Jurkat, Clone E6-1 (cell line): ENCODE measurements at regions not wholly inside any gene's neighbourhood (a gene's known extent, or its start where the extent isn't known, plus 50 kb on each side); places are given as distances from the start of the nearest gene placed in this dataset.

ENCODE experiments used
- DNase-seq: peaks from one replicate; pipeline ENCODE4 v3.0.0-alpha.2; 2011; ENCODE audit warnings: low read depth, low spot score
- H3K4me3 ChIP-seq: 2 replicates; pipeline ENCODE4 v1.5.1; 2011; ENCODE audit warnings: mild to moderate bottlenecking, low read length, control low read depth, moderate library complexity

DNA sequence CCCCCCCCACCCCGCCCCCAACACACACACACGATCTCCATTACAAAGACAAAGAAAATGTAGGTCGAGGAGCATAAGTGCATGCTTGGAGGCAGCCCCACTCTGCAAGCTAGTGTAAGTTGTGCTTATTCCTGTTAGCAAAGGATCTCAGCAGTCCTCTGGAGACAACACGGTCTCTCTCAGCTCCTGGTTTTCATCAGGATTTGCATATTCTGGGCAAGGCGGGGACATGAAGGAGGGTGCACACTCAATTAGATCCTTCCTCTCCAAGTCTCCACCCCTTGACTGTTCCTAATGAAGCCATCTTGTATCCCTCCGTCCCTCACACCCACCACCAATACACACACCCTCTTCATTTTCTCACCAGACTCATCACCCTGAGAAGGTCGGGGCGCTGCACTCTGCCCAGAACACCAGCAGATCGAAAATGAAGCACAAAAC lies 63.8 kb downstream of the MRPL46 start:
- no peak for DNase-seq
- no peak overlapping the region for H3K4me3 ChIP-seq

DNA sequence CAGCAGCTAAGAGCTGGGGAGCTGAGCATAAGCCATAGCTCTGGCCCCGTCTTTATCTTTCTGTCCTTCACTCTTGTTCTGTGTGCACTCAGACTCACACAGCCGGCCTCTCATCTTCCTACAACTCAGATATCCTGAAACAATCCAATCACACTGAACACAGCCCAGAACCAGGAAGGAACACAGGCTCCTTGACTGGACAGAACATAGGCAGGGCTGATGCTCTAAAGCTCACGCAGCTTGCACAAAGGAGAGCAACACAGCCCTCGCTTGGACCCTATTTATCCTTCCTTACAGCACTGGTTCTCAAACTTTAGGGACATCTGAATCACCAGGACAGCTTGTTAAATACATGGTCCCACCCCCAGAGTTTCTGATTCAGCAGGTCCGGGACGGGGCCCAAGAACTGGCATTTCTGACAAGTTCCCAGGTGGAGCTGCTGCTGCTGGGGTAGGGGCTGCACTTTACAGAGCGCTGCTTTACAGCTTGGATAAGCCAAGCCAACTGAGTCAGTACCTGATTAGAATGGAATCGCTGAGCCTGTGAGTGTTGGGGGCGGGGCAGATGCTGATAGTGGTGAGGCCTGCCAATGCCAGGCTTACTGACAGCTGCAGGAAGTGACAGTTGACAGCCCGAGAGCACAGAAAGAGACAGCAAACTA lies 65.1 kb downstream of the MRPL46 start:
- peak overlapping the region; percentile 41 for H3K4me3 ChIP-seq
- peak; percentile 94 for DNase-seq

DNA sequence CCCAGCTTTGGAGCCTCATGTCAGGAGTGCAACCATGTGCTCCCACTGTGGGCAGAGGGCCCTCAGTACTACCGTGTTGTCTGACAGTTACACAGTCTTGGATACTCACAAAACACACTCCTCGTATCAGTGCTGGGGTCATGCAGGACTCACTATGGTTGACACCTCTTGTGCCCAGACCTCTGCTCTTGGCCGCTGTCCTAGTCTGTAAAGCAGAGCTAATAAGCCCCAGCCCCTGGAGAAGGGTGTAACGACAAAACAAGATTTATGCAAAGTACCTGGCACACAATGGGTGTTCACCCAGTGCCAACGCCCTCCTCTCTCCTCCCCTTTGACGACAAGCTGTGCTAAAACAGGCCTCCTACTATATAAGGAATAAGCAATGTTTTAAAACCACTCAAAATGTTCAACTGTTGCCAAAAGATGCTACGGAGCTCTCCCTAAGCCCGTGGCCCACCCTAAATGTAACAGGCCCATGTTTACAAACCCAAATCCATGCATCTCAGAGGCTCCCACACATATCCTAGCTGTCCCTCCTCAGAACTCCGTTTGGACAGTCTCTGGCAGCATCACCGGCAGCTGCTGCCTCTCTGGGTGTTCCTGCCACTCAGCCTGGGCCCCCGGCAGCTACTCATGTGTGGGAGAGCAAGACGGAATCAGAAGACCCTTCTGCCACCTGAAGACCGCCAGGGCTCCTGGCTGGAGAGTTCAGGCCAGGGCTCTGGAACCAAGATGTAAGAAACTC lies 65.8 kb downstream of the MRPL46 start:
- H3K4me3 ChIP-seq: peak overlapping the region; percentile 7; the same call in 1 of the 2 replicates
- peak; percentile 59 for DNase-seq

DNA sequence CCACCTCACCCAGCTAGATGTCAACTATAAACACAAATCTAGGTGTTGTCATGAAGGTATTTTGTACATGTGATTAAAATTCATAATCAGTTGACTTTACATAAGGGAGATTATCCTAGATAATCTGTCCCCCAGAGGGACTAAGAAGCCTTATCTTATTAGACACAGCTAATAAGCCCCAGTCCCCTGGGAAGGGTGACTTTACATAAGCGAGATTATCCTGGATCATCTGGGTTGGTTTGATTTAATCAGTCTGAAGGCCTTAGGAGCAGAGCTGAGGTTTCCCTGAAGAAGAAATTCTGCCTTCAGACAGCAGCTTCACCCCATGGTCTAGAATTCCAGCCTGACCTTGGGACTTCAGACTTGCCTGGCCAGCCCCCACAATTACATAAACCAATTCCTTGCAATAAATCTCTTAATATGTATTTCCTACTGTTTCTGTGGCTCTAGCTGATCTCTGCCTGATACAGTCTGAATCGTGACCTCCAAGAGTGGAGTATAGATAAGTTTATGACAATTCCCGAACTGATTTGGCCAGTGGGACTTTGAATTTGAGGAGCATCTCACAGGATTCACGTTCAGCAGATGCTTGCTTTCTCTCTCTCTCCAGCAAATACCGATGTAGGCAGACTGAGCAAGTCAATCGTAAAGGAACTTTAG lies 66.5 kb downstream of the MRPL46 start:
- H3K4me3 ChIP-seq: no peak overlapping the region
- no peak for DNase-seq

DNA sequence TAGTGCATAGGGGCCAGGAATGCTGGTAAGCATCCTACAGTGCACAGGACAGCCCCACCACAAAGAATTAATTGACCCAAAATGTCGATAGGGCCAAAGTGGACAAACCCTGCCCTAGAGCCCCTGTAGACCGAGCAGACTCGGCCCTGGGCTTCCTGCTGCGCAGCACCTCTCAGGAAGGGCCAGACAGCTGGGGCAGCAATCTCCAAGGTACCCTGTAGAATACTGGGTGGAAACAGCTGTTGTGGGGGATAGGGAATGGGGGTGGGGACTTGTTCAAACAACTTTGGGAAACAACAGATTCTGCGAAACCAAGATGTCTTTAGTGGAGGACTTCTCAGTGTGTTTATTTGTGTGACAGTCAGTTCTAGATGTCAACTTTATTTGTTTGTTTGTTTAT lies 67.1 kb downstream of the MRPL46 start:
- no peak overlapping the region for H3K4me3 ChIP-seq
- no peak for DNase-seq

DNA sequence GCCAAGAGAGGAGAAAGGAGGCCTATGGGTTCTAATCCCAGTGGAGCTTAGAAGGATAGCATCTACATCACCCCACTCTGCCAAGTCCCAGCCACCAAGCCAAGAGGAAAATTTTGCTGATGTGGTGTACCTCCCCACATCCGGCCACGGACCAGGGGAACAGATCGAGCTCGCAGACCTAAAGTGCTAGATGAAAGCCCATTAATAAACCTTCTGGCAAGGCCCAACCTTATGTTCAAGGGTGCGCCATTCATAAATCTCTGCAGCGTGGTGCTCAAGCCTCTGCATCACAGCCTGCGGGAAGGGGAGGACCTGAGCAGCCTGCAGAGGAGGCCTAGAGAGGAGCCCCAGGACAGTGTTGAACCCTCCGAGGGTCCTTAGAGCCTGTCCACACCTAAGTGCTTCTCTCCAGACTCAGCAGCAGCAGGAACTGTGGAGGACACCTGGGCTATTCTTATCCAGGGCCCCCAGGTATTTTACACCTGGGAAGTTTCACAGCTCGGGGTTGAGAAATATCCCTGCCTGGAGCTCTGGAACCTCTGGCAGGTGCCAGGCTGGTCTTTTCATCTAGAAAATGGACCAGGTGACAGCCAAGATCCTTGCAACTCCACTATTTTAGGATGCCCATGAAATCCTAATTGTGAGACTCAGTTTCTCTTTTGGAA lies 68.0 kb downstream of the MRPL46 start:
- H3K4me3 ChIP-seq: no peak overlapping the region
- DNase-seq: peak; percentile 87

DNA sequence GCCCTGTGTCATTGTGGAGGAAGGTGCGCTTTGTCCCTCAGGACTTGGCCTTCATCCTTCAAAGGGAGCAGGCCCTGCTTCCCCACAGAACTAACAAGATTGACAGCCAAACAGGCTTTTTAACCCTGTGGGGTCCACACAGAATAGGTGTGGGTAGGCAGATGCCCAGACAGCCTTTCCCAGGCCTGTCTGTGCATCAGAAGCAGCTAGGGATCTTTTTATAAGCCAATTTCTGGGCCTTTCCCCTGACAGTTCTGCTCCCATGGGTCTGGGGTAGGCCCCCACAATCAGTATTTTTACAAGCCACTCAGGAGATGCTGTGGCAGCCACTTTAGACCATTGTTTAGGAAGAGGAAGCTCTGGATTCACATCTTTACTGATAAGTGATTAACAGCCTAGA lies 69.2 kb downstream of the MRPL46 start:
- no peak overlapping the region for H3K4me3 ChIP-seq
- no peak for DNase-seq

DNA sequence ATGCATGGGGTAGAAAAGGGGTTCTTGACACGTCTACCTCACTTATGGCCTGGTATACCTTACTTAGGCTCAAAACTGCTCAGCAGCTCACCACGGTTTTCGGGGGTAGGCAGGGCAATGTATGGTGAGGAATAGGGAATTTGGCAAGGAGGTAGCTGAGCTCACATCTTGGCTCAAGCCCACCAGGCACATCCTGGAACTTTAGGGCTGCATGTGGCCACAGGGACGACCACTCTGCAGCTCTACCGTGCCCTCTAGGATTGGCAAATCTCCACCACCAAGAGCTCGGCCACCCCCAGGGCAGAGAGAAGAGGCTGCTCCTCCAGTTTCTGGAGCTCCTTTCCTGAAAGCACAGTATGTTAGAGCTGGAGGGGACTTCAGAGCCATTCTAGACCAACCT lies 69.7 kb downstream of the MRPL46 start:
- DNase-seq: no peak

DNA sequence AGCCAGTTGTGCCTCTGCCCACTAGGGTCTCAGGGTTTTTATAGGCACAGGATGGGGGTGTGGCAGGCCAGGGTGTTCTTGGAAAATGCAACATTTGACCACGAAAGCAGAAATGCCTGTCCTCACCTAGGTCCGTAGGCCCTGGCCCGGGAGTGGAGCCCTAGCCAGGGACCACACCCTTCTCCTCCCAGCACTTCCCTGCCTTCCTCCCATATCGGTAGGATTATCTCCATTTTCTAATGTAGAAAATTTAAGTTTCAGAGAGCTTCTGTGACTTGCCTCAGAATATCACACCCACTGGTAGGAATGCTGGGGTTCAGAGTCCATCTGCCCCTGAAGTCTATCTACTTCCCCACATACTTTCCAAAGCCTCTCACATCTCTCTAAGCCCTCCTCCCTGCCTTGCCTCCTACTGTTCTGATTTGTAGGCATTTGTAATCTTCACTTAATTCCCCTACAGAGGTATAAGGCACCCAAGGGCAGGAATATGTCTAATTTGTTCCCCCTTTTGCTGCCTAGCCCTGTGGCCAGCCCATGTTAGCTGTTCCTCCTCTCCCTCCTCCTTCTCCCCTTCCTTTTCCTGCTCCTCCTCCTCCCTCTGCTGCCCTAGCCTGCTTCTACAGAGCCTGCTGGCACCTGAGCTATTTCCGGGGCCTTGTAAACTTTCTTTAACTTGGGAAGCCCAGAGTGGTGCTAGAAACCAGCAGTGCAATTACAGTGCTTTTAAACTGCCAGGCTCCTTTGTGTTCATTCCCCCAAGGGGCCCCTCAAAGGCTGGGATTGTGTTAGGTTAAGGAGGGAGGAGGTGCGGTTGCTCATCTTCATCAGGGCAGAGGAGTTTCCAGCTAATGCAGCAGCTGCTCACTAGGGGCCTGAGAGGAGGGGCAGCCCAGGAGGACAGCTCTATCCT lies 71.1 kb downstream of the MRPL46 start:
- peak; percentile 68 for DNase-seq

More for the DNA sequence above, 69.7 kb downstream of the MRPL46 start:
- no peak overlapping the region for H3K4me3 ChIP-seq

DNA sequence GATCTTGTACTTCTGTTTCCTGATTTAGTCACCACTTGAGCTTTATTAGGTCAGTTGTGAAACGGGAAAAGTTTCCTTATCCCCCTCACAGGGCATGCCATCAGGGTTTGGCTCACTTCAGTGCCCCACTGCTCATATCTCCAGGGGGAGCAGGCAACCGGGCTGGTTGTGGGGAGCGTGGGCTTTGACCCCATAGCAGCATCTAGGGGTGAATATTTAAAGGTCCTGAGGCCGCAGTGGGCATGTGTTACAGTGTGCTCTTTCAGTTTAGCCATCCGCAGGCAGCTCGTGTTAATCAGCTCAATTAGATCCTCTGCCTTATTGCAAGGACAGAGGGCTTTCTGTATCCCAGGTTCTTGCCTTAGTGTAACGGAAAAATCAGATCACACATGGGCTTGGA lies 71.9 kb downstream of the MRPL46 start:
- H3K4me3 ChIP-seq: no peak overlapping the region
- no peak for DNase-seq

More for the DNA sequence above, 71.1 kb downstream of the MRPL46 start:
- no peak overlapping the region for H3K4me3 ChIP-seq

DNA sequence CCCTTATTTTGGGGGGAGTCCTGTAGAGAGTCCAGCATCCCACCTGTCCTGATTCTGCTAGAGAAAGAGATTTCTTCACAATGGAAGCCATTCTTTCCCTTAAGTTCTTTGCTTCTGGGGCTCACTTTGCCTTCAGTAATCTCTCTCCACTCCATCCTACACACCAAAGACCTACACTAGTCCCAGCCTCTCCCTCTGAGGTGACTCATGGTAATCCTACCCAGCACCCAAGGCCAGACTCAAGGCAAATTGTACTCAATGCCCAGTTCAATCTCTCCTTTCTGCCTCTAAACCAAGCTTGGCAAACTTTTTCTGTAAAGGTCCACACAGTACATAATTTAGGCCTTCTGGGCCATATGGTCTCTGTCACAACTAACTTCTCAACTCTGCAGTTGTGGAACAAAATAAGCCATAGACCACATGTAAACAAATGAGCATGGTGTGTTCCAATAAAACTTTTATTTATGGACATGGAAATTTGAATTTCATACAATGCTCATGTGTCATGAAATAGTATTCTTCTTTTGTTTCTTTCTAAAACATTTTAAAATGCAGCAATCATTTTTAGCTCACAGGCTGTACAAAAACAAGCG lies 72.5 kb downstream of the MRPL46 start:
- H3K4me3 ChIP-seq: no peak overlapping the region
- DNase-seq: no peak

DNA sequence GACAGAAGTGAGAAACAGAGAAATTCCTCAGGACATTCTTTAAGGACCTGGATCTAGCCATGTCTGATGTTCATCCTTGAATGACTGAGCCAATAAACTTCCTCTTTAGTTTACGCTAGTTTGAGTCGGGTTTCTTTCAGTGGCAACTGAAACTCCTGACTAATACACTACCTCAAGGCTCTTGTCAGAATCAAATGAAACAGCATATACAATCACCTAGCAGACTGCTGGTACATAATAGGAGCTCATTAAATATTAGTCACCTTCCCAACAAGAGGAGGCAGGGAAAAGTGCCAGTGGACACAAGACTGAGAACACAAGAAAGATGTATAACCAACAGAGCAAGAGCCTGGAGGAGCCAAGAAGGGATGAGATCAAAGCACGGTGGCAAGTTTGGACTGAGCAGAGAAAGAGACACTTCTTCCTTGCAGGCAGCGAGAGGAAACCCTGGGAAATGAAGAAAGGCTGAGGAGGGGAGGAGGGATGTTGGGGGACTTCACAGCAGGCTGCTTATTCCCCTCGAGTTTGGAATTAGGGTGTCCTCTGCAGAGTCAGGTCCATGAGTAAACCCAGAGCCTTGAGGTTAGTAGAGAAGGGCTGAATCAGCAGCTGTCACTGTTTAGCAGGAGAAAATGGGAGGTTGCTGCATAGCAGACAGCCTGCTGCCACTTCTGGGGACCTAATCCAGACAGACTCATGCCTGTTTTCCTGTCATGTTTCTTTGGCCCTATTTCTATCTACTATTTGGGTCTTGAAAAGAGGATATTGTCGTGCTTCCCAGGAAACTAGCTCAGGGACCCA lies 73.3 kb downstream of the MRPL46 start:
- H3K4me3 ChIP-seq: no peak overlapping the region
- no peak for DNase-seq

DNA sequence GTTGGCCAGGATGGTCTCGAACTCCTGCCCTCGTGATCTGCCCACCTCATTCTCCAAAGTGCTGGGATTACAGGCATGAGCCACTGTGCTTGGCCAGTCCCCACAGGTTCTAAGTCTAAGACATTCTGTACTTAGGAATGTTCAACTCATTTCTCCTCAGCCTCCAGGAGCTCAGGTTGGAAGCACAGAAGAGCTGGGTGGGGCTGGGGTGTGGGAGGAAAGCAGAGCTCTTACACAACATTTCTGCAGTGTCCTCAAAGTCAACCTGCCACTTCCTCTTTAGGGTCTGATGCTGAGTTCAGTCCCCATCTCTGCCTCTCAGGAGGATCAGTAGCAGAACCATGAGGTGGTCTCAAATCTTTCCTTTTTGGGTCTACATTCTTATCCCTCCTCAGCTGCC lies 75.5 kb downstream of the MRPL46 start:
- no peak for DNase-seq

DNA sequence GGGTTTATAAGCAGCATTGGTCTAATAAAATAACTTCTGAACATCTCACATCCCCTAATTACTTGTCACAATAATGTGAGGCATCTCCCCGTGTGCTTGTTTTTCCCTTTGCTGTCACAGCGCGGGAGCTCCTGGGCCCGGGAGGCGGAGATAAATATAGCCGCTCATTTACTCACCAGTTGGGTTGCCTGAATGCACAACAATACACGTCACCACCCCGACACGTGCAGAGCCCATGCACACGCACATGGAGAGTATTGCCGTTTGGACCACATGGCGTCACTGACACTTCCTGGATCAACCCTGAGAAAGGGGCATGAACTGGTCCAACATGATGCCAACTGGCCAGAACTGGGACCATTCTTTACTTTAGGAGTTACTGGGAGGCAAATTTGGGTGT lies 76.2 kb downstream of the MRPL46 start:
- DNase-seq: no peak
- H3K4me3 ChIP-seq: no peak overlapping the region

More for the DNA sequence above, 75.5 kb downstream of the MRPL46 start:
- H3K4me3 ChIP-seq: no peak overlapping the region

DNA sequence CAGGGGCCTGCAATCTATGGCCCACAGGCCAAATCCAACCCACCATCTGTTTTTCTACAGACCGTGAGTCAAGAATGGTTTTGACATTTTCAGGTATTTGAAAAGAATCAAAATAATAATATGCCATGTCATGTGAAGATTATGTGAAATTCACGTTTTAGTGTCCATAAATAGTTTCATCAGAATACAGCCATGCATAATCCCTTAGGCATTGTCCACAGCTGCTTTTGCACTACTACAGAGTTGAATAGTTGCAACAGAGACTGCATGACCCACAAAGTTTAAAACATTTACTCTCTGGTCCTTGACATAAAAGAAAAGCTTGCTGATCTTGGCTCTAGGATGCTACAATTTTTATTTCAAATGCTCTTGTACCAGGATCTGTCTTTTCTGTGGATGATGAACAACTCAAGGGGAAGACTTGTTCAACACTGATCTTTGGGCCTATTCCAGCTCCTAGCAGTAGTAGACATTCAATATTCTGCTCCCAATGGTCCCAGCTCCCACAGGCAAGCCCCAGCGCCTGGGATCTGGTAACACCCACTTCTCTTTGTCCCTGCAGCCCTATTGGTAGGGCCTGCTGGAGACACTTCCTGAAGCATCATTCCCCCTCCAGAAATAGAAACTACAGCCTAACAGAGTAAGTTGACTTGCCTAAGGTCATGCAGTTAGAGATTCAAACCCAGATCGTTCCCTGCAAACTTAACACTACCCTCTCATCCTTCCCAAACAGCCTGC lies 76.9 kb downstream of the MRPL46 start:
- no peak for DNase-seq
- no peak overlapping the region for H3K4me3 ChIP-seq

DNA sequence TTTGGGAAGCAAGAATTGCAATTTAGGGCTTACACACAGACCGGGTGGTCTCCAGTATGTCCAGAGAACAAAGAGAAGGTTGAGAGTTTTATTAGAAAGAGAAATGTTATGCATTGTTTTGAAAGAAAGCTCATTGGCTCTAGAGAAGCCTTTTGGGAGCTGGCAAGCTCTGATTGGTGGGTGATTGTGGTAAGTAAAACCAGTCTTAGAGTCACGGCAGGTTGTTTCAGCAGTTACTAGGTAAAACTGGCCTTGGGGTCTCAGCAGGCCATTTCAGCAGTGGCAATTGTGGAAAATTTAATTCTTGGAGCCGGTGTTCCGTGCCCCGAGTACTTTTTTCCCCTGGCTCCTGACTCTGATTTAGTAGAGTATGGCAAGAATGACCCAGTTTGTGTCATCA lies 78.1 kb downstream of the MRPL46 start:
- DNase-seq: no peak
- H3K4me3 ChIP-seq: no peak overlapping the region

DNA sequence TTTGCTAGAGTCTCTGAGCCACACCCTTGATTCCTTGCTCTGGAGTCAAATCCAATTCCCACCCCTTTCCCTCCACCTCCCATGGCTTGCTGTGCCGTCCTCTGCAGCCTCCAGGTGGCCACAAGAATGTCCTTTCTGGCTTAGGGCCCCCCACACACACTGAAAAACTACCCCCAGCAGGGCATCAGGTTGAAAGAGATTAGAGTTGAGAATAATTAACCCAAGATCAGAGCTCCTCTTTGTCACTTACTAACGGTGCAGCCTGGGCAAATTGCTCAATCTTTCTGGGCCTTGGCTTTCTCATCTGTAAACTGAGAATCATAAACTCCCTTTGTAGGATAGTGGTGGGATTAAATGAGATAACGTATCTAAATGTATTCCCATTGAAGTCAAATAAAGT lies 78.5 kb downstream of the MRPL46 start:
- no peak overlapping the region for H3K4me3 ChIP-seq
- no peak for DNase-seq
